ENCODE measurements at regions not wholly inside any gene's neighbourhood (a gene's known extent, or its start where the extent isn't known, plus 50 kb on each side); places are given as distances from the start of the nearest gene placed in this dataset.

GRCh38 chr12:25364529-25365339 is 114.0 kb upstream of the KRAS start:
- no peak for DNase-seq (ENCODE audit: low read depth in 1 of 2, low spot score in 1 of 2)
- Histone ChIP-seq H3K27ac (replicated peaks) (no peak overlapping the region), H3K27me3 (ENCODE audit: insufficient read depth, poor library complexity, severe bottlenecking) (no peaks in the 10 kb centered on the region), H3K4me3 (replicated peaks; ENCODE audit: insufficient read depth, low read length) (no peak overlapping the region)
- no peak for TF ChIP-seq SPI1 (IDR thresholded peaks at IDR 0.05; ENCODE audit: borderline replicate concordance, low read depth)
- no peak for TF ChIP-seq POLR2AphosphoS5 (IDR thresholded peaks at IDR 0.05; ENCODE audit: low read depth)
- no peak for TF ChIP-seq REST (IDR thresholded peaks at IDR 0.05; ENCODE audit: insufficient replicate concordance, low read depth)
- no peak for TF ChIP-seq CTCF (IDR thresholded peaks at IDR 0.05; ENCODE audit: insufficient read depth, low read length)
- no peak for TF ChIP-seq GABPA (IDR thresholded peaks at IDR 0.05; ENCODE audit: low read depth)

GRCh38 chr12:25362646-25363045 is 111.9 kb upstream of the KRAS start:
- TF ChIP-seq CTCF (IDR thresholded peaks at IDR 0.05; ENCODE audit: insufficient read depth, low read length) (no peak), SPI1 (IDR thresholded peaks at IDR 0.05; ENCODE audit: borderline replicate concordance, low read depth) (no peak)
- DNase-seq (ENCODE audit: low read depth in 1 of 2, low spot score in 1 of 2), result no peak
- no peaks in the 10 kb centered on the region for H3K27me3 ChIP-seq (ENCODE audit: insufficient read depth, poor library complexity, severe bottlenecking)
- H3K27ac ChIP-seq (replicated peaks), result no peak overlapping the region
- H3K4me3 ChIP-seq (replicated peaks; ENCODE audit: insufficient read depth, low read length), result no peak overlapping the region

GRCh38 chr12:25361511-25361910 is 110.8 kb upstream of the KRAS start:
- no peak overlapping the region for H3K4me3 ChIP-seq (replicated peaks; ENCODE audit: insufficient read depth, low read length)
- no peak for TF ChIP-seq SPI1 (IDR thresholded peaks at IDR 0.05; ENCODE audit: borderline replicate concordance, low read depth)
- TF ChIP-seq GABPA (IDR thresholded peaks at IDR 0.05; ENCODE audit: low read depth), result no peak
- TF ChIP-seq CTCF (IDR thresholded peaks at IDR 0.05; ENCODE audit: insufficient read depth, low read length), result no peak
- TF ChIP-seq REST (IDR thresholded peaks at IDR 0.05; ENCODE audit: insufficient replicate concordance, low read depth), result no peak
- TF ChIP-seq POLR2AphosphoS5 (IDR thresholded peaks at IDR 0.05; ENCODE audit: low read depth), result no peak
- H3K27ac ChIP-seq (replicated peaks), result no peak overlapping the region
- no peak for DNase-seq (ENCODE audit: low read depth in 1 of 2, low spot score in 1 of 2)
- H3K27me3 ChIP-seq (ENCODE audit: insufficient read depth, poor library complexity, severe bottlenecking), result no peaks in the 10 kb centered on the region

GRCh38 chr12:25357595-25357994 is 106.9 kb upstream of the KRAS start:
- Histone ChIP-seq H3K27me3 (ENCODE audit: insufficient read depth, poor library complexity, severe bottlenecking) (no peaks in the 10 kb centered on the region), H3K4me3 (replicated peaks; ENCODE audit: insufficient read depth, low read length) (no peak overlapping the region), H3K27ac (replicated peaks) (no peak overlapping the region)
- TF ChIP-seq REST (IDR thresholded peaks at IDR 0.05; ENCODE audit: insufficient replicate concordance, low read depth) (no peak), GABPA (IDR thresholded peaks at IDR 0.05; ENCODE audit: low read depth) (no peak), CTCF (IDR thresholded peaks at IDR 0.05; ENCODE audit: insufficient read depth, low read length) (no peak), SPI1 (IDR thresholded peaks at IDR 0.05; ENCODE audit: borderline replicate concordance, low read depth) (no peak), POLR2AphosphoS5 (IDR thresholded peaks at IDR 0.05; ENCODE audit: low read depth) (no peak)
- DNase-seq (ENCODE audit: low read depth in 1 of 2, low spot score in 1 of 2), result no peak

All from HL-60 (cell line).